HEK293 (cell line): ENCODE measurements at regions not wholly inside any gene's neighbourhood (a gene's known extent, or its start where the extent isn't known, plus 50 kb on each side); places are given as distances from the start of the nearest gene placed in this dataset.

Experiments
- INSM2 ChIP-seq: fragments of 450-650 bp; formaldehyde crosslinking; IDR thresholded peaks from 2 replicates; pipeline ENCODE4 v1.5.1; 2016; ENCODE audit warnings: missing biosample characterization, missing genetic modification characterization
- REST ChIP-seq: fragments of 450-650 bp; formaldehyde crosslinking; IDR thresholded peaks from 2 replicates; pipeline ENCODE4 v1.5.1; 2016; ENCODE audit warnings: missing biosample characterization, missing genetic modification characterization
- ZBTB49 ChIP-seq: fragments of 450-650 bp; formaldehyde crosslinking; IDR thresholded peaks from 2 replicates; pipeline ENCODE4 v1.5.1; 2016; ENCODE audit warnings: missing biosample characterization, missing genetic modification characterization, low read depth

DNA sequence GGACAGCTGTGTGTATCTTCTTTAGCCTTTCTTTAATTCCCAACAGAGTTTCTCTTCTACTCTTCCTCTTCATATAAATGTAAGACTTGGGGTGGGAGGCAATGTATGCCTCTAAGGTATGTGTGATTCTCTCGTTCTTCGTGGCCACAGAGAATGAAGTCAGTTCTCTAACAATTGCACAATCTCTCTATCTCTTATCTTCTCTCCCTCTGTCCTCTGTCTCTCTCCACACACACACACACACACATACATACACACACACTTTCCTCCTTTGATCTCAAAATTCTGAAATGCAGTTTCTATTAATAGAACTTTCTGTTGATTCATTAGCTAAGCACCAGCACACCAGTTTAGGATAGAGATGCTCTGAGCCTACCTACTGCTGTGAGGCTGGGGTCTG lies 615.7 kb upstream of the SALL1 start:
- TF ChIP-seq INSM2 (no peak), ZBTB49 (tag by site-specific recombination) (no peak), REST (tag by site-specific recombination) (no peak)
